DMS53 treated with DMSO at 0.1 percent for 48 hours (cell line): ENCODE measurements at regions not wholly inside any gene's neighbourhood (a gene's known extent, or its start where the extent isn't known, plus 50 kb on each side); places are given as distances from the start of the nearest gene placed in this dataset.

Experiments
- DNase-seq: peaks from one replicate; lab custom pipeline; 2025; ENCODE audit not compliant: unreplicated experiment; lab: John Stamatoyannopoulos, UW

DNA sequence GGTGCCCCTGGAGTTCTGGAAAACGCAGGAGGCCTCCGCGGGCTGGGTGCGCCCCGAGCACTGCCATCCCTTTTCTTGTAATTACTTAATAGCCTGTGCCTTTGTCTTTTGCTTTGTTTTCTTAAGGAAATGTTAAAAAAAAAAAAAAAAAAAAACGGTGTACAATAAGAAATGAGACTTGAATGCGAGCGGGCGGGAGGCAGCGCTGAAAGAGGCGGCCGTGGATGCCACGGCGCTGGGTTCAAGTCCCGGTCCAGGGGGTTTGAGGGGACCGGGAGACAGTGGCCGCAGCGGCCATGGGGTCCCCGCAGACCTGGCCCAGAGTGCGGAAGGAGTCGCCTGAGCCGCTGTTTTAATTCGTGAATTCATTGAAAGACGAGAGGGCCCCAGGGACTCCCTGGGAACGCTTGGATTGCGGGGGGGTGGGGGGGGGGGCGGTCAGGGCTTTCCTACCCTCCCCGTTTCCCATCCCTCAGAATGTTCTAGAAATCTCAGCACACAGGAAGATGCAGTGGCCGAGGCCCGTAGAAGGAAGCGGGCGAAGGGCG, 349.2 kb upstream of the ARGLU1 start:
- DNase-seq, result no peak

GRCh38 chr13:106916329-106916976, 348.5 kb upstream of the ARGLU1 start:
- no peak for DNase-seq

DNA sequence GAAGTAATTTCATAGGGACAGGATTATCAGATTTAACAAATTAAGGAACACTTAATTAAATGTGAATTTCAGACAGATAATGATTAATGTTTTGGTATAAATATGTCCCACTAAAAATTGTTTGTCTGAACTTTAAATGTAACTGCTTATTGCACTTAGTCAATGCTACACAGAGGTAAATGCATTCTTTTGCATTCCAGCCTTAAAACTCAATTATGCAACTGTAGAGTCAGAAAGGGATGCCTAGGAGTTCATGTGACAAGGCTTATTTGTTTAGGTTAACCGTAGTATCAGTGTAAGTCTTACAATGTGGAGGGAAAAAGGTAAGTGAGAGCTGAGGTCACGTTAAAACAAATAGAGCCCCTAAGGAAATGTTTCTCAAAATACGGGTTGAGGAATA, 347.2 kb upstream of the ARGLU1 start:
- DNase-seq, result no peak

DNA sequence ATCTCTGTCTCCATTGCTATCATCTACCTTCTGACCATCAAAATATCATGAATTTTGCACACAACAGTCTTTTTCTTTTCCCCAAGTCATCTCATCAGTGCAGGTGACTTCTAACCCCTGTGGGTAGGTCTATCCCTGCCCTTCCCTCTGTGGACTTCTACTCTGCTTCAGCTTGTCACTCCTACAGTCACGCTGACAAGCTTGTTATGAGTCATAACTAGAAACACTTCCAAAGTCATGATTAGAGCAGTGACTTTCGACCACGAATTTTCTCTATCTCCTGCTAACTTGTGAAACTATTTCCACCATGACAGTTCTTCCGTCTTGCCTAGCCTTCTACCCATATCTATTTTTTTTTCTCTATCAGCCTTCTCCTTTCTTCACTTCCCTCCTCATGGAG, 343.7 kb upstream of the ARGLU1 start:
- DNase-seq, result no peak

- no peak for DNase-seq
Observed at GRCh38 chr13:106911020-106911419, 343.1 kb upstream of the ARGLU1 start.

- DNase-seq, result no peak
Observed at GRCh38 chr13:106906426-106906996, 338.6 kb upstream of the ARGLU1 start.

DNA sequence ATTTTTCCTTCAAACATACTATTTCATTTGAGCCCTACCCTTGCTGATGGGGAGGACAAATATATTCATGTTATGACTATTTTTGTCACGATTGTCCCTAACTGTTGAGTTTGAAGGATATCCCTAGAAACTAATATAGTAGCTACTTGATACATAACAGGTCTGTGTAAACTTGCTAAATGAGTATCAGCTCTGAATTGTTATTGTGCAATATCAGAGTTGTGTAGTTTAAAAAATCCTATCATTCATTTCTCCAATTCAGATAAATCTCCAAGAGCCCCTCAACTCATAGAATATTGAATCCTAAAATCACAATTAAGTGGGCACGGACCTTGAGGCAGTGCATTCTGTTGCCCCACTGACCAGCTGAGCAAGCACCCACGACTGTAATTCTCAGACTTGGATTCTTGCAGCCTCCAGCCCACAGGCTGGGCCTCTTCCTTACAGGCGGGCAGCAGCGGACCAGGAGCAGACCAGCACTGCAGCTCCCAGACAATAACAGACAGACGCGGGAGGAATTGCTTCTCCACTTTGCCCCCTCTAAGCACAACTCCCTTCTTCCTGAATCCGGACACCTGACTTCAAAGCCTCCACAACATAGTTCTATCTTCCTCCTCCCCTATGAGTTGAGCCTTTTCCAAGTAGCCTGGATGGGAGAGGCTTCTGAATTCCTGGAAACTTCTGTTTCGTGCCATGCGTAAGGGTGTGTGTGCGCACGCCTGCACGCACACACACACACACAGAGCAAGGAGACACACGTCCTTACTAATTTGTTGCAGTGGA, 337.6 kb upstream of the ARGLU1 start:
- DNase-seq, result no peak

DNA sequence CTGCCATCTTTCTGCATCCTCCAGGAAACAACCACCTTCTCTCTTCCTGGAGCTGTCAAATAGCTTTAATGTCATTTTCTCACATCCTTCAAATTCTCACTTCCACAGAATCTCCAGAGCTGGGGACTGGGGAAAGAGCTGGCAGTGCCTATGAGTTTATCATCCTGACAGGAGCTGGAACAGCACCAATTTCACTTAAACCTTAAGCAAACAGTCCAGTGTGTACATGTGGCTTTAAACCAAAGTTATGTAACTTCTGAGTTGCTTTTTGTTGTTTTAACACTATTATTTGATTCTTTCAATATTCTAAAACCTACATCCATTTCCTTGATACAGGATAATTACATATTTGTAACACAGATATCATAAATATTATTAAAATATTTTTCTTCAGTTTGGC, 331.5 kb upstream of the ARGLU1 start:
- peak; percentile 45 for DNase-seq

DNA sequence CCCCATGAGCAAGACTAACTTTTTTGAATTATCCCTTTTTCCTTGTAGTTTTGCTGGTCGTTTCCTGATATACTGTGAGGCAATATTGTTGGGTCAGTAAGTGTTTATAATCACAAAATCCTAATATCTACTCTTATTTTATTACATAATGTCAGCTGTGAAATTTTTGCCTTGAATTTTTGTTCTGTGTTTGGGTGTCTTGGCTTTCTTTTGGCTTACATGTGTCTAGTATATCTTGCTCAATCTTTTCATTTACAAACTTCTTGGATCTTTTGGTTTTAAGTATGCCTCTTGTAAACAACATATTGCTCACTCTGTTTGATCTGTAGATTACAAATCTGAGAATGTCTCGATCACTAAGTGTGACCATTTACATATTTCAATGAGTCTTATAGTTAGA, 330.3 kb upstream of the ARGLU1 start:
- no peak for DNase-seq

- no peak for DNase-seq
Observed at GRCh38 chr13:106888148-106888547, 320.2 kb upstream of the ARGLU1 start.

GRCh38 chr13:106887686-106888085, 319.7 kb upstream of the ARGLU1 start:
- DNase-seq, result no peak

- no peak for DNase-seq
Observed at GRCh38 chr13:106883976-106884375, 316.0 kb upstream of the ARGLU1 start.

- no peak for DNase-seq
Observed at GRCh38 chr13:106882246-106882645, 314.3 kb upstream of the ARGLU1 start.

DNA sequence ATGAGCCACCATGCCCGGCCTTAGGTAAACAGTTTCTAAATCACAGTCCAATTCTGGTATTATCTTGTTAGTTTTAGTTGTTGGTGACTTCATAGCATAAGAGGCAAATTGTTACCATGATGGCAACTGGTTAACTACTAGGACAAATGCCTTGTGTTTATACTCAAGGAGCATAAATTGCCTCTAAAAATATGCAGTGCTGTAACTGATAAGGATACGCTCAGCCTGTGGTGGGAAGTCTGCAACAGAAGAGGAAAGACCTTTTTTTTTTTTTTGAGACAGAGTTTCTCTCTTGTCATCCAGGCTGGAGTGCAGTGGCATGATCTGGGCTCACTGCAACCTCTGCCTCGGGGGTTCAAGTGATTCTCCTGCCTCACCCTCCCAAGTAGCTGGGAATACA, 311.9 kb upstream of the ARGLU1 start:
- DNase-seq, result no peak

- DNase-seq, result no peak
Observed at GRCh38 chr13:106874323-106874722, 306.4 kb upstream of the ARGLU1 start.

DNA sequence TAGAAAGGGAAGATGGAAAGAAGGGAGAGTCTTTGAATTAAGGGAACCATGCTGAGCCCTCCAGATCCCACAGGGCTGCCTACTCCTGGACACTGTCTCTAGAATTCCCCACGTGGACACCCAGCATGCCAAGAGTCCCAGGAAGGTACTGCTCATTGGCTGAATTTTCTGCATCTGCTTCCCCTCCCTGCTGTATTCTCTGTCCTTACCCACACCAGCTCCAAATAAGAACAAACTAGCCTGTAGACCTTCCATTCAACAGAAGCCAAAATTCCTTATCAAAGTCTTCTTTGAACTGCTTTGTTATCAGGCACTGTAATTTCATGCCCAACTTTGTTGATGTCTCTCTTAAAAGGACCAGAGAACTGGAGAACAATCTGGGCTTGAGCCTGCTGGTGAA, 305.9 kb upstream of the ARGLU1 start:
- DNase-seq, result no peak

DNA sequence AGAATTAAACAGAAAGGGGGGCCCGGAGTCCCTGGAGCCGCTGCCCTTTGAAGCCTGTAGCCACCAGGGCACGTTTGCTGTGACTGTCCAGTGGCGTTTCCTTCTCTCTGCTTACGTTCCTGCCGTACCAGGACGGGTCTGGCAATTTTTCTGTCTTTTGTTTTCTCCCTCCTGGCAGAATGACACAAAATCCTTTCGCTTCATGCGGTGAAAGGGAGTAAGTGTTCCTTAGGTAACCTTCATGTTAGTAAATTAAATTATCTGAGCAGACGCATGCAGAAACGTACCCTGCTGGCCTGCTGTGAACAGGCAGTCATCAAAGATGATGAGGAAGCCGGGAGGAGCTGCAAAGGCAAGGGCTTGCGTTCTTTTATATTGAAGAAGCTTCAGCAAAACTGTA, 299.3 kb upstream of the ARGLU1 start:
- DNase-seq, result no peak

DNA sequence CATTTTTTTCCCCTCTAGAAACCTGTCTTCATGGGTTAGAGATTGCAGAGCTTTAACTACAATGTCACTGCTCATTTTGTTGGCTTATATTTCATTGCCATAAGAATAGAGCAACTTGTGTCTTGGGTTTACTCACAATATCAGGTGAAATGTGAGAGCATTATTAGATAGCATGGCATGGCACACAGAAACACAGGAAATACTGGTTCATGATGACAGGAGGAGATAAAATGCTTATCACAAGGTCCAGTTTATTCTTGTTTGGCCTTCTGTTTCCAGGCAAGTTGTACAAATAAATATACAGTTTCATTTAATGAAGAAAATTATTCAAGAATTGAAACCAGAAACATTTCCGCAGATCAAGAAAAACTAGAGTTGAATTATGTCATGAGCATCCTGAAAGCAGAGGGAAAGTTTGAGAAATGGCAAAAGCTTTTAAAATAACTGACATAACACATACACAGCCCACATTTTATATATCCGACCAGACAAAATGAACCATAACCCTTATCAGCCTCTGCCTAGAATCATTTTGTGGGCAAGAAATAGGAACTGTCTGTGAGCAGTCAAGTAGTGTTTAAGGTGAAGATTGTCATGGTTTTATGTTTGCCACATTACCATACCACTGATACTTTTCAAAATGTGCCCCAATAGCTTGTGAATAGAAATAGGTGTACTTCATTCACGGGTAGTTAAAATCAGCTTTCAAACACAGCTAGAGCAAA, 297.9 kb upstream of the ARGLU1 start:
- no peak for DNase-seq

DNA sequence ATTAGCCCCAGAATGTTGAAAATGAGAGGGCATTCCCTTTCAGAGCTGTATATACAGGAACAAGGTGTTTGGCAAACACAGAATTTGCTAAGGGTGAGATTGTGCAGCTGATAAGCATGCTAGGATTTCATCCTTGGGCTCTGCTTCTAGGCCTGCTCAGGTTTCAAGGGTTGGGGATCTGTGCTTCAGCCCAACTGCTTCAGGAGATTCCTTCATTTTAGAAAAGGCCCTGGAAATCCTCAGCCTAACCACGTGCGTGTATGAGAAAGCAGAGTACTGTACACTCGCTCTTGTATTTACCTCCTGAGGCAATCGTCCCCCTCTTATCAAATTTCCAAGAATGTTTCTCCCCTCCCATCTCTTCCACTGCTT, 291.6 kb upstream of the ARGLU1 start:
- DNase-seq, result no peak

DNA sequence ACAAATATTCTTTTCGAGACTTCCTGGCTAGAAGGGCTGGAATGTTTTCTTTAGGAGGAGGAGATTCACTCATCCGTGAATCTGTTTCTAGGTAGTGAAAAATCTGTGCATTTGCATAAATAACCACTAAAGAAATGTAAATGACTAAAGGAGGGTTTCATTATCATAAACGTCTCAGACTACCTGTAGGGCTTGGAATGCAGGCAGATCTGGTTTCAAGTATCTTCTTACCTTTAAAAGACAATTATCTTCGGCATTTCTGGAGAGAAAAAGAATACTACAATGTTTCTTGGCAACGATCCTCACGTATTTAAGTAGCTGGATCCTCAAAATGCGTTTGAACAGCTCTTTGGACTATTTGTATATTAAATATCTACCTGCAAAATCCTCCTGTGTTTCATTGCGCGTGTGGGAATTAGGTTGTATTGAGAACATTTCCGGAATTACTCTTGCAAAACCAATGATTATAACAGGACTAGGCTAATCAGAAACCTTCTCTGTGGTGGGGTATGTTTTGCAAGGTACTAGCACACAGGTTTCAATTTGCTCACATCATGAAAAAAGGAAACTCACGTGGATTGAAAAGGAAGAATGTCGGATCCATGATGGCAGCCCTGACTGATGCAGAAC, 291.1 kb upstream of the ARGLU1 start:
- DNase-seq, result no peak

- no peak for DNase-seq
Observed at GRCh38 chr13:106852436-106852835, 284.5 kb upstream of the ARGLU1 start.
